Effector memory CD4-positive, alpha-beta T cell (primary cell): ENCODE measurements at regions not wholly inside any gene's neighbourhood (a gene's known extent, or its start where the extent isn't known, plus 50 kb on each side); places are given as distances from the start of the nearest gene placed in this dataset.
"Not testable (repeated sequence)": the region's sequence is repeated elsewhere in the genome, so short reads cannot be mapped to it uniquely, and the experiment has no call there.

Experiments used
- DNase-seq, 3 donors: peaks; one replicate each; pipeline ENCODE4 v3.0.0-alpha.2; 2020
- H3K27ac ChIP-seq: 2 replicates; pipeline ENCODE4 v1.7.0; 2013; ENCODE audit warnings: mild to moderate bottlenecking, low read length, moderate library complexity; ENCODE audit not compliant: insufficient read depth, poor library complexity, severe bottlenecking
- H3K27me3 ChIP-seq: replicated peaks from 2 replicates; pipeline ENCODE4 v1.7.0; 2013; ENCODE audit warnings: mild to moderate bottlenecking, low read length; ENCODE audit not compliant: insufficient read depth, control insufficient read depth, poor library complexity, severe bottlenecking
- H3K36me3 ChIP-seq: 2 replicates; pipeline ENCODE4 v1.7.0; 2013; ENCODE audit warnings: mild to moderate bottlenecking, low read length, moderate library complexity; ENCODE audit not compliant: control insufficient read depth, insufficient read depth
- H3K4me1 ChIP-seq: 2 replicates; pipeline ENCODE4 v1.7.0; 2013; ENCODE audit warnings: low read length, mild to moderate bottlenecking; ENCODE audit not compliant: control insufficient read depth, insufficient read depth, poor library complexity, severe bottlenecking
- H3K4me3 ChIP-seq: 2 replicates; pipeline ENCODE4 v1.7.0; 2013; ENCODE audit warnings: low read length, low read depth, mild to moderate bottlenecking; ENCODE audit not compliant: insufficient read depth, poor library complexity, severe bottlenecking
- H3K9me3 ChIP-seq: 2 replicates; pipeline ENCODE4 v1.7.0; 2013; ENCODE audit warnings: mild to moderate bottlenecking, low read length, moderate library complexity; ENCODE audit not compliant: control insufficient read depth

GRCh38 chr4:72712997-72713396 is 144.0 kb upstream of the ADAMTS3 start:
- Histone ChIP-seq H3K27me3 (no peaks in the 10 kb centered on the region), H3K9me3 (no peaks in the 10 kb centered on the region), H3K27ac (no peak overlapping the region), H3K36me3 (no peaks in the 10 kb centered on the region), H3K4me1 (no peaks in the 10 kb centered on the region), H3K4me3 (no peak overlapping the region)
- DNase-seq: no peak

- Histone ChIP-seq H3K27ac (no peak overlapping the region), H3K4me3 (no peak overlapping the region), H3K36me3 (no peaks in the 10 kb centered on the region), H3K27me3 (no peaks in the 10 kb centered on the region), H3K9me3 (no peaks in the 10 kb centered on the region), H3K4me1 (no peaks in the 10 kb centered on the region)
- DNase-seq: no peak
Observed at GRCh38 chr4:72709475-72709874, 140.5 kb upstream of the ADAMTS3 start.

- Histone ChIP-seq H3K9me3 (no peaks in the 10 kb centered on the region), H3K27me3 (no peaks in the 10 kb centered on the region), H3K4me1 (no peaks in the 10 kb centered on the region), H3K27ac (no peak overlapping the region), H3K36me3 (no peaks in the 10 kb centered on the region), H3K4me3 (no peak overlapping the region)
- no peak for DNase-seq
Observed at GRCh38 chr4:72706684-72707083, 137.7 kb upstream of the ADAMTS3 start.

GRCh38 chr4:72704925-72705640 is 136.1 kb upstream of the ADAMTS3 start:
- H3K4me1 ChIP-seq, H3K27ac ChIP-seq, DNase-seq, H3K27me3 ChIP-seq, H3K4me3 ChIP-seq, H3K9me3 ChIP-seq, H3K36me3 ChIP-seq: not testable (repeated sequence)

- Histone ChIP-seq H3K4me1 (no peaks in the 10 kb centered on the region), H3K9me3 (no peaks in the 10 kb centered on the region), H3K36me3 (no peaks in the 10 kb centered on the region), H3K27me3 (no peaks in the 10 kb centered on the region), H3K27ac (no peak overlapping the region), H3K4me3 (no peak overlapping the region)
- DNase-seq: no peak
Observed at GRCh38 chr4:72702948-72703347, 133.9 kb upstream of the ADAMTS3 start.

GRCh38 chr4:72701987-72702819 is 133.2 kb upstream of the ADAMTS3 start:
- H3K9me3 ChIP-seq: no peaks in the 10 kb centered on the region
- H3K4me3 ChIP-seq: peak overlapping the region; percentile 10
- H3K4me1 ChIP-seq: no peaks in the 10 kb centered on the region
- no peak for DNase-seq
- no peak overlapping the region for H3K27ac ChIP-seq
- H3K36me3 ChIP-seq: no peaks in the 10 kb centered on the region
- H3K27me3 ChIP-seq: no peaks in the 10 kb centered on the region

- H3K36me3 ChIP-seq: no peaks in the 10 kb centered on the region
- H3K4me3 ChIP-seq: no peak overlapping the region
- H3K9me3 ChIP-seq: no peaks in the 10 kb centered on the region
- H3K4me1 ChIP-seq: no peaks in the 10 kb centered on the region
- no peak overlapping the region for H3K27ac ChIP-seq
- H3K27me3 ChIP-seq: no peaks in the 10 kb centered on the region
- DNase-seq: no peak
Observed at GRCh38 chr4:72690771-72691170, 121.8 kb upstream of the ADAMTS3 start.

GRCh38 chr4:72689923-72690322 is 120.9 kb upstream of the ADAMTS3 start:
- Histone ChIP-seq H3K27ac (no peak overlapping the region), H3K4me3 (no peak overlapping the region), H3K27me3 (no peaks in the 10 kb centered on the region), H3K4me1 (no peaks in the 10 kb centered on the region), H3K9me3 (no peaks in the 10 kb centered on the region), H3K36me3 (no peaks in the 10 kb centered on the region)
- DNase-seq: no peak

GRCh38 chr4:72686390-72686789 is 117.4 kb upstream of the ADAMTS3 start:
- H3K4me1 ChIP-seq, H3K4me3 ChIP-seq, H3K27me3 ChIP-seq, DNase-seq, H3K36me3 ChIP-seq, H3K9me3 ChIP-seq, H3K27ac ChIP-seq: not testable (repeated sequence)

GRCh38 chr4:72679666-72680065 is 110.6 kb upstream of the ADAMTS3 start:
- no peaks in the 10 kb centered on the region for H3K4me1 ChIP-seq

More at GRCh38 chr4:72679666-72680065, 110.6 kb upstream of the ADAMTS3 start:
- Histone ChIP-seq H3K9me3 (no peaks in the 10 kb centered on the region), H3K4me3 (no peak overlapping the region), H3K27me3 (no peaks in the 10 kb centered on the region), H3K27ac (no peak overlapping the region), H3K36me3 (no peaks in the 10 kb centered on the region)
- no peak for DNase-seq
